GM21723 (cell line): ENCODE measurements at regions not wholly inside any gene's neighbourhood (a gene's known extent, or its start where the extent isn't known, plus 50 kb on each side); places are given as distances from the start of the nearest gene placed in this dataset.

Experiments
- ATAC-seq: cut with Tn5 transposase; IDR thresholded peaks from one replicate; pipeline ENCODE4 v1.9.1; 2021; ENCODE audit warnings: mild to moderate bottlenecking, moderate library complexity; ENCODE audit not compliant: unreplicated experiment

- no peak for ATAC-seq
These were observed 62.9 kb downstream of the NHLRC3 start for GRCh38 chr13:39100996-39101738.

DNA sequence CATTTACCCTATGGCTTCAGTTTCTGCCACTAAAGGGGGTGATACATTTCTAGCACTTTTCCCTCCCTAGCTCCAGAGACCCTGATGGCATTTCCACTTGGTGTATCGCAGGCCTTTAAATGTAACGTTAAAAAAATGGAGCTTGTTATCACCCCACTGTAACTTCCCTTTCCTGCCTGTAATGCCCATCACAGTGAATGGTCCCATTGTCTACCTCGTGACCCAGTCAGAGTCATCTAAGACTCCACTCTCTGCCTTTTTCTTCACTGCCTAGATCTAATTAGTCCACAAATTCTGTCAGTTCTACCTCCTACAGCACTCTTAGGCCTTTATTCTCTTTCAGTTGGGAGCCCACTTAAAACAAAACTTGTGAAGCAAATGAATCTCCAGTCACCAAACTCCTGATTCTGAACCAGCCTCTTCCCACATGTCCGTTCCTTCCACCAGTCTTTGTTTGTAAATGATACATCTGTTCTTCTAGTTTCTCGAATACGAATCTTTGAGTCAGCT, 64.8 kb downstream of the NHLRC3 start:
- ATAC-seq: no peak

DNA sequence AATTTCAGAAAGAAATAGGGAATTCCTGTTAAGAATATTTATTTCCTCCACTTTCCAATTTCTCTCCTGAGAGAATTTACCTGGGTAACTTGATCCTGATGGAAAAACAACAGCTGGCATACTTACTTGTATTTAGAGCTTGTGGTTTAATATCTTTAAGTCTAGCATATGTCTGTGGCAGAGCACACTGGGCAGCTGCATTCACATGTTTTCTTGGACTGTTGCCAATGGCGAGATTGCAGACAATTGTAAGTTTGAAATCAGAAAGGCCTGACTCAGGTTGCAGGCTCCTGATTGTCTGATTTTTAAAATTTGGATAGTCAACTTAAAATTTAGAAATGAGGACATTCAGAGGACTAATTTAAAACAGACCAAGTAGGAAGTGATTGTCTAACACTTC, 66.9 kb downstream of the NHLRC3 start:
- no peak for ATAC-seq

GRCh38 chr13:39106216-39107005, 68.2 kb downstream of the NHLRC3 start:
- ATAC-seq: no peak

GRCh38 chr13:39107561-39107960, 69.3 kb downstream of the NHLRC3 start:
- ATAC-seq: no peak

DNA sequence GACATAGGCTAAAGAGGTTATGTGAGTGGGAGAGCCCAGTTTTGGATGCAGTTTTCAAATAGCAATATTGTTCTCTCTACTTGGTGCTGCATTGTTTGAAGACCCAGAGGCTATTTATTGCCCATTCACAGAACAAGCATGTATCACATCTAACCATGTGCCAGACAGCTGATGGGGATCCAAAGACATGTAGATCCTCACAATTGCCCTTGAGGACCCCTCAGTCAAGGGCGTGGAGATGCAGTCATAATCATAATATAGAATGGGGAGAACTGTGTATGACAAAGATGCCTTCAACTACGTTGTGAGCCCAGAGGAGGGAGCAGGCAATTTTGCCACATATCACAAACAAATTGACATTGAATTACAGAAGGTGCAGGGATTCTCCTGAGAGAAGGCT, 70.5 kb downstream of the NHLRC3 start:
- ATAC-seq: no peak

GRCh38 chr13:39110518-39111097, 72.4 kb downstream of the NHLRC3 start:
- no peak for ATAC-seq

DNA sequence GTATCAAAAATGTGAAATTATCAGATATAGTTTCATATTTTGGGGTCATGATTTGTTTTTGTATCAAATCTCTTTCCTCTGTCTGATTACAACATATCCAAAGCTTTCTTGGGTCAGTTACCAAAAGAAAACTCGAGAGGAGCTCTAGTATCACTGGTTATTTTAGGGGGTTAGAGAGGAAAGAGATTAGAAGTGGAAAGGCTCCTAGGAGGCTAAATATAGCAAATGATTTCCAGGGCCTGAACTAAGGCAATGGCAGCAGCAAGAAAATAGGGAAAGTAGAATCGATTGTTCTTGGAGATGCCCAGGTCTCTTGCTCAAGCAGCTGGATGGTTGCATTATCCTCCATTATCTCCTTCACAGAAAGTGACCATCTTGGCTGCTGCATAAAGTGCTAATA, 72.9 kb downstream of the NHLRC3 start:
- ATAC-seq: no peak

- no peak for ATAC-seq
These were observed 81.2 kb downstream of the NHLRC3 start for GRCh38 chr13:39119422-39119821.

- ATAC-seq: no peak
These were observed 85.3 kb downstream of the NHLRC3 start for GRCh38 chr13:39123578-39123977.

DNA sequence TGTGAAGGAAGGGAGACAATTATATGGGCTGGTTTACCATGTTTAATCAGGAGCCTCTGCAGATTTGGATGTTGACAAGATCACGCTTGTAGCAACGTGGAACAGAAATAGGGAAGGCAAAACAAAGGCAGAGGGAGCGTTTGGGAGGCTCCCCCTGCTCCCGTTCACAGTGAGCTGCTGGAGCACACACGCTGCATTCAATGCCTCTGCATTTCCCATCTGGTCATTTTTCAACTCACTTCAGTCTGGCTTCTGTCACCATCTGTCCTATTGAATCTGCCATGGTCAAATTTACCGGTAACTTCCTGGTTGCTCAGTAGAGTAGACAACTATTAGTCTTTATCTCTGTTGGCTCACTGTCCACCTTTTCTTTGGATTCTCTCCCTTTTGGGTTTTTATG, 91.0 kb downstream of the NHLRC3 start:
- no peak for ATAC-seq

DNA sequence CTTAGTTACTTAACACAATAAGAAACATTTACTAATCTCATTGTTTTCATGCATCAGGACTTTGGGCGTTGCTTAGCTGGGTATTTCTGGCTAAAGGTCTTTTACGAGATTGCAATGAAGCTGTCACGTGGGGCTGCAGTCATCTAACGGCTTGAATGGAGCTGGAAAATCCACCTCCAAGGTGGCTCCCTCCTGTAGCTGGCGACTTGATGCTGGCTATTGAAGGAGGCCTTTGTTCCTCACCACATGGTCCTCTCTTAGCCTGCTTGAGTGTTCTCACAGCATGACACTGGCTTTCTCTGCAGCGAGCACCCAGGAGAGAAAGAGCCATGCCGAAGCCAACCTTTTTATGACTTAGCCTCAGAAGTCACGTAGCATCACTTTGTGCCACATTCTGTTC, 92.0 kb downstream of the NHLRC3 start:
- ATAC-seq: no peak

GRCh38 chr13:39132286-39133230, 94.3 kb downstream of the NHLRC3 start:
- ATAC-seq: no peak

DNA sequence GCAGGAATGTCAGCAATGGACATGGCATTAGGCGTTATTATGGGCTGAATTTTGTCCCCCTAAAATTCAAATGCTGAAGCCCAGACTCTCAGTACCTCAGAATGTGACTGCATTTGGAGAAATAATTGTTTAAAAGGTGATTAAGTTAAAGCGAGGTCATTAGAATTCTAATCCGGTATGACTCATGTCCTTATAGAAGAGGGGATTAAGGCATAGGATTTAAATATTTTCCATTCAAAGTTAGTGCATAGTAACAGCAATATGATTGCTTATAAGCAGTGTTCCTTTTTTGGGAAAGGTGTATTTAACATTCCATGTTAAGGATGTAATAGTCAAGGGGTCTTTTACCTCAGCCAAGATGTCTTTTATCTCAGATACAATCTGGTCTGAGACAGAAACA, 95.5 kb downstream of the NHLRC3 start:
- no peak for ATAC-seq

GRCh38 chr13:39134574-39134973, 96.3 kb downstream of the NHLRC3 start:
- no peak for ATAC-seq

DNA sequence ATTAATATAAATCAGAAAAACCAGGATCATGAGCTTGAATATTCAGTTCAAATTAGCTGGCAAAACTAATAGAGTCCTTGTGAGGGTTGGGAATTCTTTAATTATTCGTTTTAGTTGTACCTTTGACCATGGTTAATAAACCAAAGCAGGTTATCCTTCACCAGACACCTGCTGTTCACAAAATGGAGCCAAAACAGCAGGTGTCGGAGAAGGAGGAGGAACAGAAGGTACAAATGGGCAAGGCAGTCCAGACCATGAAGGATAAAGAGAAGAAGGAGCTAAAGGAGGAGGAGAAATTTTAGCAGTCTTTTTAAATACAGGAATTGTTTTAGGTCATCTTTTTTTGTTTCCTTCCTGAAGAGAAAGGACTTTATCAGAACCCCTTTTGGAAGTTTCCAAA, 106.1 kb downstream of the NHLRC3 start:
- ATAC-seq: no peak

DNA sequence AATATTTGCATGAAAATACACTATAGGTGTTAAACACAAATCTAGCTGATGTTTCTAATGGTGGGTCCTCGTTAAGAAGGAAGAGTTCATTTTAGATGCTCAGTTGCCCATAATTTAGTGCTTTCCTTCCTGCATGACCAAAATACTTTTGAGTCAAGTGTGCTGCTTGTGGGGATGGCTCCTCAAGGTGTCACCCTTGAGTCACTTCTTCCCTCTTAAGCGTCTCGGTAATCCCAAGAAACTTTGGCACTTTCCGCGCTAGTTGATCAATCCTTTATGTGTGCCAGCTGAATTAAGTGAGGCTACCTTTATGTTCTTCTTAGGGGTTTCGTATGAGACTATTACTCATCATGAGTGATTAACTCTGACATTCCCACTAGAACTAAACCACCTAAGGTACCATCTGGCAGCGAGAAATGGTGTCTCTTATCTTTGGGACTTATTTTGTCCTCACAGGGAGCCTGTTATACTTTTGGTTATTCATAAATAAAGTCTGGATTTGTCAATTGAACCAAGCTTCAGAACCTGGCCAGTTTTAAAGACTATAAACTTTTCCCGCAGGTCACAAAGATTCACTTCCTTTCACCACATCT, 106.8 kb downstream of the NHLRC3 start:
- ATAC-seq: no peak

- ATAC-seq: no peak
These were observed 110.3 kb downstream of the NHLRC3 start for GRCh38 chr13:39148513-39148961.

DNA sequence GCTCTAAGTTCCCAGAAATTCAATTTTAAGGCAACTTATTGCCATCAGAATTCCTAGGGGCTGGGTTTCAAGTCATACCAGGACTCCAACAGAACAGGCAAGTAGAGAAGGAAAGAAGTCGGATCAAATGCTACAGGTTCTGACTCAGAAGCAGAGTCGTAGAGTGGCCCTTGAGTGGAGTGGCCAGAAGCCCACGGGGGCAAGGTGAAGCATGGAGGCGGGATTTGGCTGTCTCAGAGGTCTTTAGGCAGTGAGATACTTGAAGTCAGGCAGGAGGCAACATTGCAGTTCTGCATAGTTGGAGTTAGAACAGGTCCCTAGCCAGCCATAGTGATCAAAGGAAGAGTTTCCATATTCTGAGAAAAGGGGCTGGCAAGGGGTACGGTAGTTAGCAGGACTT, 111.6 kb downstream of the NHLRC3 start:
- no peak for ATAC-seq

DNA sequence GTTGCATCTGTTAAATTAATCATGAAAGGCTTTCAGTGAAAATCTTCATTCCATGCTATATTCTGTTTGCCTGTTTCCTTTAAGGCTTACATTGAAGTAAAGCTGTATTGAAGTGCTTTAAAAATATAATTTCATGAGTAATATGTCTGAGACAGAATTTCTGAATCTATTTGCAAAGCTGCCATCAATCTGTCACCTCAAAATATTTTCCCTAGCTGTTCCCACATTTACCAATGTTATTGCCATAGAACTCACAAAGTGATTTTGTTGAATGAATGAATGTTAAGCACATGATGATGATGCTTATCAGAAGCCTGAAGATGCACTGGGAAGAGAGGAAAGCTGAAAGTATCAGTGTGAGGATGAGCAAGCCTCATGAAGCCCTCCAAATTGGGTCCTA, 115.8 kb downstream of the NHLRC3 start:
- ATAC-seq: no peak
